HL-60 (cell line): ENCODE measurements at regions not wholly inside any gene's neighbourhood (a gene's known extent, or its start where the extent isn't known, plus 50 kb on each side); places are given as distances from the start of the nearest gene placed in this dataset.

Experiments used
- DNase-seq, 2 experiments: peaks; one replicate each; pipeline ENCODE4 v3.0.0-alpha.2; 2010 to 2020; ENCODE audit warnings: low read depth in 1 of 2, low spot score in 1 of 2
- H3K27ac ChIP-seq: fragments of 250-450 bp; sonication (Bioruptor Pico); replicated peaks from 2 replicates; pipeline ENCODE4 v1.5.1; 2020; ENCODE audit warnings: mild to moderate bottlenecking, moderate library complexity
- H3K27me3 ChIP-seq: fragments of 250-450 bp; sonication (Bioruptor Pico); 2 replicates; pipeline ENCODE4 v1.5.1; 2021; ENCODE audit warnings: mild to moderate bottlenecking, moderate library complexity; ENCODE audit not compliant: insufficient read depth, poor library complexity, severe bottlenecking
- H3K4me3 ChIP-seq: replicated peaks from 2 replicates; pipeline ENCODE4 v1.5.1; 2011; ENCODE audit warnings: mild to moderate bottlenecking, control low read depth, low read length; ENCODE audit not compliant: insufficient read depth
- CTCF ChIP-seq: IDR thresholded peaks from one replicate; pipeline ENCODE4 v1.5.1; 2011; ENCODE audit warnings: low read length, control low read depth, inconsistent platforms; ENCODE audit not compliant: insufficient read depth
- GABPA ChIP-seq: IDR thresholded peaks from 2 replicates; pipeline ENCODE4 v1.6.1; 2012; ENCODE audit warnings: low read depth
- POLR2AphosphoS5 ChIP-seq: IDR thresholded peaks from 2 replicates; pipeline ENCODE4 v1.6.1; 2012; ENCODE audit warnings: low read depth
- SPI1 ChIP-seq: IDR thresholded peaks from 2 replicates; pipeline ENCODE4 v1.6.1; 2012; ENCODE audit warnings: low read depth, mild to moderate bottlenecking, borderline replicate concordance
- TF ChIP-seq, protein P1 (sequence below): IDR thresholded peaks from 2 replicates; pipeline ENCODE4 v1.6.1; 2012; ENCODE audit warnings: low read depth; ENCODE audit not compliant: insufficient replicate concordance

DNA sequence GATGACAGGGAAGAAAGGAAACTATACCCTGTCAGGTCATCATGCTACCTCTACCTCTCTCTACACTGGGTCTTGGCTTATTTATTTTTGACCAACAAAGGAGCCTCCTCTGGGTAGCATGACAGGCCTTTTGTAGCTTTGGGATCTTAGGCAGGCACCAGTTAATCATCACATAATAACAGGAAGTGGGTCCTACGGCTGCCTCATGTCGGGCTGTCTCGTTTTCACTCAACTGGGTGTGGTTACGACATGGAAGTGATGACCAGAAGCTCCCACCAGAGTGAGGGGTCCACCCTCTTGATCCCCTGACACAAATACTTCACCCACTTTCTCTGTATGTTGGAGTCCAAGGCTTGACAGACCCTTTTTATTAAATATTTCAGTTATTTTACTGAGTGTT lies 105.3 kb downstream of the CD47 start:
- TF ChIP-seq SPI1 (peak; percentile 67), CTCF (no peak), POLR2AphosphoS5 (no peak)
- Histone ChIP-seq H3K27me3 (no peaks in the 10 kb centered on the region), H3K4me3 (no peak overlapping the region), H3K27ac (no peak overlapping the region)
- no peak for DNase-seq

DNA sequence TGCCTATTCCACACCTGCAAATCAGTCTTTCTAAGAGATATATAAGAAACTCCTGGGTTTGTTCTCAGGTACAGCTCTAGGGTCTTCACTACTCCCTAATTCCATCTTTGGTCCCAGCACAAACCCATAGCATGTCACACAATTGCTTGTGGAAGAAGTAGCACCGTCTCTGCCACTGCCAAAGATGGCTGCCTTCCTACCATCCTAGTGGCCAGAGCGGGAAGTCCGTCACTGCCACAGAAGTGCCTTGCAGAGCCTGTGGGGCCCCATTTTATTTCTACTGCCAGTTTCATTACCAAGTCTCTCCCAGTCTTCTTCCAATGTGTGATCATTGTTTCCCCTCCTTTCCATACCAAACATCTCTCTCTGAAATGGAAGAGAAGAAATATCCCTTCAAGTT lies 107.6 kb downstream of the CD47 start:
- TF ChIP-seq GABPA: no peak
- TF ChIP-seq CTCF: no peak
- TF ChIP-seq, protein P1, sequence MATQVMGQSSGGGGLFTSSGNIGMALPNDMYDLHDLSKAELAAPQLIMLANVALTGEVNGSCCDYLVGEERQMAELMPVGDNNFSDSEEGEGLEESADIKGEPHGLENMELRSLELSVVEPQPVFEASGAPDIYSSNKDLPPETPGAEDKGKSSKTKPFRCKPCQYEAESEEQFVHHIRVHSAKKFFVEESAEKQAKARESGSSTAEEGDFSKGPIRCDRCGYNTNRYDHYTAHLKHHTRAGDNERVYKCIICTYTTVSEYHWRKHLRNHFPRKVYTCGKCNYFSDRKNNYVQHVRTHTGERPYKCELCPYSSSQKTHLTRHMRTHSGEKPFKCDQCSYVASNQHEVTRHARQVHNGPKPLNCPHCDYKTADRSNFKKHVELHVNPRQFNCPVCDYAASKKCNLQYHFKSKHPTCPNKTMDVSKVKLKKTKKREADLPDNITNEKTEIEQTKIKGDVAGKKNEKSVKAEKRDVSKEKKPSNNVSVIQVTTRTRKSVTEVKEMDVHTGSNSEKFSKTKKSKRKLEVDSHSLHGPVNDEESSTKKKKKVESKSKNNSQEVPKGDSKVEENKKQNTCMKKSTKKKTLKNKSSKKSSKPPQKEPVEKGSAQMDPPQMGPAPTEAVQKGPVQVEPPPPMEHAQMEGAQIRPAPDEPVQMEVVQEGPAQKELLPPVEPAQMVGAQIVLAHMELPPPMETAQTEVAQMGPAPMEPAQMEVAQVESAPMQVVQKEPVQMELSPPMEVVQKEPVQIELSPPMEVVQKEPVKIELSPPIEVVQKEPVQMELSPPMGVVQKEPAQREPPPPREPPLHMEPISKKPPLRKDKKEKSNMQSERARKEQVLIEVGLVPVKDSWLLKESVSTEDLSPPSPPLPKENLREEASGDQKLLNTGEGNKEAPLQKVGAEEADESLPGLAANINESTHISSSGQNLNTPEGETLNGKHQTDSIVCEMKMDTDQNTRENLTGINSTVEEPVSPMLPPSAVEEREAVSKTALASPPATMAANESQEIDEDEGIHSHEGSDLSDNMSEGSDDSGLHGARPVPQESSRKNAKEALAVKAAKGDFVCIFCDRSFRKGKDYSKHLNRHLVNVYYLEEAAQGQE: no peak
- TF ChIP-seq SPI1: no peak
- TF ChIP-seq POLR2AphosphoS5: no peak
- H3K27ac ChIP-seq: no peak overlapping the region

DNA sequence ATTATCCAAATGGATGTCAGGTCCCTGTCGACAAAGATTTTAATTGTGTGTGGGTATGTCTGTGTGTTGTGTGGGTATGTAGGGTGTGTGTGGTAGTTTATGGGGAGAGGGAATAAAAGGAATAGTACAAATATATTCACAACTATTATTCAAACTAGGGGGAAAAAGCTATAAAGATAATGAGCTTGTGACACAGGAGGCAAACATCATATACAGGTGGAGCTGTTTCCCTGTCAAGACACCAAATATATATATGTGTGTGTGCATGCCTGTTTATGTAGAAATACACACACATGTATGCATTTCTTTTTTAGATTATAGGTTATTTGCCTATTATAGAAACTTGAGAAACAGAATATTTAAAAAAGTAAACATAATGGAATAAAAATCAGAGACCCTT lies 108.7 kb downstream of the CD47 start:
- Histone ChIP-seq H3K27me3 (no peaks in the 10 kb centered on the region), H3K27ac (peak overlapping the region; percentile 43), H3K4me3 (no peak overlapping the region)
- DNase-seq: no peak
- no peak for TF ChIP-seq CTCF
- no peak for TF ChIP-seq POLR2AphosphoS5
- TF ChIP-seq SPI1: no peak
- TF ChIP-seq GABPA: no peak
- TF ChIP-seq, protein P1: no peak

More for the DNA sequence above, 107.6 kb downstream of the CD47 start:
- no peak for DNase-seq
- no peak overlapping the region for H3K4me3 ChIP-seq
- no peaks in the 10 kb centered on the region for H3K27me3 ChIP-seq

DNA sequence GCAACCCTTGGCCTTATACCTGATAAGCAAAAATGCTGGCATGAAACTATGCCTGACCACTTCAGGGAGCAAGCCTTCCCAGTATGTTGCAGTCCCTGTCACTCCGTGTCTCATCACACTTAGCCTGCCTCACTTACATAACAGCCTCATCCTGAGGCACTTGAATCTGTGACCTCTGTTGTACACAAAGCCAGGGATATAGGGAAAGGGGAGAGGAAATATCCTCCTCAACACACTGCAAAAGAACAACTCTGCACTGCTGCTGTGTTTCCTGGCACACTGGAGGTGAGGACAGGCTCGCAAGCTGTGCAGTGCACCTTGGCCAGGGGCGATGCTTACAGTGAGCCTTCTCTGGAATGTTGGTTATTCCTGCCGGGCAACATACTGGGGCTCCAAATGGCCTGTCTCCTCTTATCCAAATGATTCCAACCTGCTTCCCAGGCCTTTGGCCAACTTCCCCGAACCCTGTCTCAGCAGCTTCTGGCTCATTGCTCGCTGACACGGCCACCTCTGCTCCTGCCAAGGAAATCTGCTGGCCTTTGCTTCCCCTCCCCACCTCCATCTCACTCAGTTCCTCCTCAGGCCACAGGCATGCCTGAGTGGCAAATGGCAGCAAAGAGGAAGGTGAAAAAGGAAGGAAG lies 109.2 kb downstream of the CD47 start:
- H3K27me3 ChIP-seq: no peaks in the 10 kb centered on the region
- H3K4me3 ChIP-seq: no peak overlapping the region
- peak overlapping the region; percentile 43 for H3K27ac ChIP-seq
- TF ChIP-seq SPI1 (peak; percentile 48; the same call in 1 of the 2 replicates), POLR2AphosphoS5 (no peak), GABPA (no peak)
- TF ChIP-seq, protein P1: no peak
- DNase-seq: peak in 1 of 2 experiments; percentile 41
